ENCODE measurements at regions not wholly inside any gene's neighbourhood (a gene's known extent, or its start where the extent isn't known, plus 50 kb on each side); places are given as distances from the start of the nearest gene placed in this dataset.

GRCh38 chr9:107105784-107106183, 177.3 kb upstream of the RAD23B start:
- no peak overlapping the region for H3K27ac ChIP-seq
- DNase-seq (no peak), ATAC-seq (no peak)
- intact Hi-C loops (cut with DNase I), result no loop called here
- no peak for TF ChIP-seq CTCF (IDR thresholded peaks at IDR 0.05)
- no peaks in the 10 kb centered on the region for H3K36me3 ChIP-seq
- H3K4me1 ChIP-seq, result no peaks in the 10 kb centered on the region
- H3K9me3 ChIP-seq, result no peaks in the 10 kb centered on the region
- H3K27me3 ChIP-seq (ENCODE audit: low read depth), result no peaks in the 10 kb centered on the region
- no peak overlapping the region for H3K4me3 ChIP-seq

GRCh38 chr9:107106416-107106815, 176.7 kb upstream of the RAD23B start:
- intact Hi-C loops (cut with DNase I), result no loop called here
- ATAC-seq, result no peak
- Histone ChIP-seq H3K4me3 (no peak overlapping the region), H3K27ac (no peak overlapping the region), H3K9me3 (no peaks in the 10 kb centered on the region), H3K4me1 (no peaks in the 10 kb centered on the region), H3K36me3 (no peaks in the 10 kb centered on the region), H3K27me3 (ENCODE audit: low read depth) (no peaks in the 10 kb centered on the region)
- TF ChIP-seq CTCF (IDR thresholded peaks at IDR 0.05), result no peak
- no peak for DNase-seq

DNA sequence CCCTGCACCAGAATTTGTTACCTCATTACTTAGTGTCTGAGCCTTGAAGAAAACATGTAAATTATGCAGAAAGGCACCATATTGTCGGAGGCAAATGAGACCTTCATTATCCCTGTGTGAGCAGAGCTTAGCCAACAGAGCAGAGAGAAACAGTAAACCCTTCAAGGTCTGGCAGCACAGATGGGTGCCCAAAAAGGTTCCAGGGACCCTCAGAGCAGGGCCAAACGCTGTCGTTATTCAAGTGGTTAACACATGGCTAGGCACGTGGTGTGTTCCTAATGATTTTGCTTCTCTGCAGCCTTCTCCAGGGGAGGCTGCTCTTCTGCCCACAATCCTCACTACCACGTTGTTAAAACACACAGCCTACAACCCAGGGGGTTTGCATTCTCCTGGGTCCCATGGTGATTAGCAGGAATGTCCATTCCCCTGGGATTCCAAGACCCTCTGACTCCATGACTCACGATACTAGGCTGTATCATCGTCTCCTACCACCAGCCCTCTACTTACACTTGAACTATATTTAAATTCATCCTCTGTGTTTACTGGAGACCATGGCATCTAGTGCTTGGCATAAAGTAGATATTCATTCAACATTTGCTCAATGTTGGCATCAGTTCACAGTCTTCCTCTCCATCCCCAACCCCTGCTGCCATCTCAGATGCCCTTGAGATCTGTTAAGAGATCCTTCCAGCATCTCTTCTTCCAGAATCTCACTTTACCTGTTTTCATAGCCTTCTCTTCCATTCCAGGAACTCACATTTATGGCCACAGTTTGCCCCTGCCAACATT, 174.5 kb upstream of the RAD23B start:
- Histone ChIP-seq H3K27me3 (ENCODE audit: low read depth) (no peaks in the 10 kb centered on the region), H3K9me3 (no peaks in the 10 kb centered on the region), H3K36me3 (no peaks in the 10 kb centered on the region), H3K27ac (no peak overlapping the region), H3K4me3 (no peak overlapping the region), H3K4me1 (no peaks in the 10 kb centered on the region)
- DNase-seq (no peak), ATAC-seq (no peak)
- no peak for TF ChIP-seq CTCF (IDR thresholded peaks at IDR 0.05)
- intact Hi-C loops (cut with DNase I), result no loop called here

DNA sequence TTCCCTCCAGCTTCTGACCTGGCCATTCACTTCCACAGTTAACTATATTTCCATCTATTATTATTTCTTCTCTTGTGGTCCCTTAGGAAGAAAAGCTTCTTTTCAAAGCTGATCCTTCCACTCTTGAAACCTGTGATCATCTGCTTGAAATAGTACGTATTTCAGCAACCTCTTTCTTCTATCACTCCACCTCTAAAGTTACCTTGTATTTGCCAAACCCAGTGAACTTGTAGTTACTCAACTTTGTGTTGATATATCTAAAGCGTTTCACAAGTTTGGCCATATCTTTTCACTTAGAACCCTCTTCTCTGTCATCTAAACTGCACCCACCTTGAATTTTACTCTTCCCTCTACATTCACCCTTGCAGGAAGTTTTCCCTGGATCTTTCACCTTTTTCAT, 173.8 kb upstream of the RAD23B start:
- ATAC-seq (no peak), DNase-seq (no peak)
- Histone ChIP-seq H3K4me3 (no peak overlapping the region), H3K9me3 (no peaks in the 10 kb centered on the region), H3K36me3 (no peaks in the 10 kb centered on the region), H3K4me1 (no peaks in the 10 kb centered on the region), H3K27me3 (ENCODE audit: low read depth) (no peaks in the 10 kb centered on the region), H3K27ac (no peak overlapping the region)
- TF ChIP-seq CTCF (IDR thresholded peaks at IDR 0.05), result no peak
- intact Hi-C loops (cut with DNase I), result no loop called here

- H3K36me3 ChIP-seq, result no peaks in the 10 kb centered on the region
- no peak for ATAC-seq
- H3K27ac ChIP-seq, result no peak overlapping the region
- H3K9me3 ChIP-seq, result no peaks in the 10 kb centered on the region
- intact Hi-C loops (cut with DNase I), result no loop called here
- no peaks in the 10 kb centered on the region for H3K27me3 ChIP-seq (ENCODE audit: low read depth)
- DNase-seq, result no peak
- no peak for TF ChIP-seq CTCF (IDR thresholded peaks at IDR 0.05)
- no peak overlapping the region for H3K4me3 ChIP-seq
- H3K4me1 ChIP-seq, result no peaks in the 10 kb centered on the region
Measured at GRCh38 chr9:107110153-107110552, 172.9 kb upstream of the RAD23B start.

All from lower lobe of right lung (tissue), 2 donors.